ENCODE measurements at regions not wholly inside any gene's neighbourhood (a gene's known extent, or its start where the extent isn't known, plus 50 kb on each side); places are given as distances from the start of the nearest gene placed in this dataset.

DNA sequence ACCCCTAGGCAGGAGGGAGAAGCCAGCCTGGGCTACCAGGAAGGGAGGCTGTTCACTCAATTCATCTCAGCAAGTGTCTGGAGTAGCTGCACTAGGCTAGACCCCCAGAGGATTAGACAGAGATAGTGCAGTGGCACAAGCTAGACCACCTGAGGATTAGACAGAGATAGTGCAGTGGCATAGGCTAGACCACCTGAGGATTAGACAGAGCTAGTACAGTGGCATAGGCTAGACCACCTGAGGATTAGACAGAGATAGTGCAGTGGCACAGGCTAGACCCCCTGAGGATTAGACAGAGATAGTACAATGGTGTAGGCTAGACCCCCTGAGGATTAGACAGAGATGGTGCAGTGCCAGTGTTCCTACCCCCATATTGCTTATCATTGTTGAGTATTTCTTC lies 74.1 kb upstream of the SDK2 start:
- peaks cover 11% of the 10 kb centered on the region for H3K9me3 ChIP-seq (ENCODE audit: severe bottlenecking)
- no peak for DNase-seq
- no peaks in the 10 kb centered on the region for H3K36me3 ChIP-seq
- TF ChIP-seq, protein P1, sequence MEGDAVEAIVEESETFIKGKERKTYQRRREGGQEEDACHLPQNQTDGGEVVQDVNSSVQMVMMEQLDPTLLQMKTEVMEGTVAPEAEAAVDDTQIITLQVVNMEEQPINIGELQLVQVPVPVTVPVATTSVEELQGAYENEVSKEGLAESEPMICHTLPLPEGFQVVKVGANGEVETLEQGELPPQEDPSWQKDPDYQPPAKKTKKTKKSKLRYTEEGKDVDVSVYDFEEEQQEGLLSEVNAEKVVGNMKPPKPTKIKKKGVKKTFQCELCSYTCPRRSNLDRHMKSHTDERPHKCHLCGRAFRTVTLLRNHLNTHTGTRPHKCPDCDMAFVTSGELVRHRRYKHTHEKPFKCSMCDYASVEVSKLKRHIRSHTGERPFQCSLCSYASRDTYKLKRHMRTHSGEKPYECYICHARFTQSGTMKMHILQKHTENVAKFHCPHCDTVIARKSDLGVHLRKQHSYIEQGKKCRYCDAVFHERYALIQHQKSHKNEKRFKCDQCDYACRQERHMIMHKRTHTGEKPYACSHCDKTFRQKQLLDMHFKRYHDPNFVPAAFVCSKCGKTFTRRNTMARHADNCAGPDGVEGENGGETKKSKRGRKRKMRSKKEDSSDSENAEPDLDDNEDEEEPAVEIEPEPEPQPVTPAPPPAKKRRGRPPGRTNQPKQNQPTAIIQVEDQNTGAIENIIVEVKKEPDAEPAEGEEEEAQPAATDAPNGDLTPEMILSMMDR (IDR thresholded peaks at IDR 0.05; ENCODE audit: low read depth, low read length), result no peak
- no peak overlapping the region for H3K4me3 ChIP-seq (ENCODE audit: low read depth, low read length)
- H3K27me3 ChIP-seq (ENCODE audit: insufficient read depth, low read depth, severe bottlenecking), result no peaks in the 10 kb centered on the region
- no peak overlapping the region for H3K27ac ChIP-seq

DNA sequence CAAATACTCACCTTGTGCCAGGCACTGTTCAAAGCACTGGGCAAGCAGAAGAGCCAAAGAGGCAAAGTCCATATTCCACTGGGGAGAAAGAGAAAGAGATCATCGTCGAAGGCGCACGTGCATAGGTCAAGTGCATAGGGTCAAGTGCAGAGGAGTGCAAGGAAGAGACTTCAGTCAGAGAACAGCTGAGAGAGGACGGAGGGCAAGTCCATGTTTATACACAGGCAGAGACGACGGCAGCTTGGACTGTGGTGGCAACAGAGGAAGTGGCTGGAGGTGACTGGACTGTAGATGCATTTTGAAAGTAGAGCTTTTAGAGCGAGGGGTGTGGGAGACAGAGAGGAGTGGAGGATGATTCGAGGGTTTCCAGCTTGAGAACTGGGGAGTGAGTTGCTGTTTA lies 74.7 kb upstream of the SDK2 start:
- Histone ChIP-seq H3K4me3 (ENCODE audit: low read depth, low read length) (no peak overlapping the region), H3K27me3 (ENCODE audit: insufficient read depth, low read depth, severe bottlenecking) (no peaks in the 10 kb centered on the region), H3K36me3 (no peaks in the 10 kb centered on the region), H3K27ac (no peak overlapping the region), H3K9me3 (ENCODE audit: severe bottlenecking) (peaks cover 11% of the 10 kb centered on the region)
- DNase-seq, result no peak
- TF ChIP-seq, protein P1 (IDR thresholded peaks at IDR 0.05; ENCODE audit: low read depth, low read length), result no peak

DNA sequence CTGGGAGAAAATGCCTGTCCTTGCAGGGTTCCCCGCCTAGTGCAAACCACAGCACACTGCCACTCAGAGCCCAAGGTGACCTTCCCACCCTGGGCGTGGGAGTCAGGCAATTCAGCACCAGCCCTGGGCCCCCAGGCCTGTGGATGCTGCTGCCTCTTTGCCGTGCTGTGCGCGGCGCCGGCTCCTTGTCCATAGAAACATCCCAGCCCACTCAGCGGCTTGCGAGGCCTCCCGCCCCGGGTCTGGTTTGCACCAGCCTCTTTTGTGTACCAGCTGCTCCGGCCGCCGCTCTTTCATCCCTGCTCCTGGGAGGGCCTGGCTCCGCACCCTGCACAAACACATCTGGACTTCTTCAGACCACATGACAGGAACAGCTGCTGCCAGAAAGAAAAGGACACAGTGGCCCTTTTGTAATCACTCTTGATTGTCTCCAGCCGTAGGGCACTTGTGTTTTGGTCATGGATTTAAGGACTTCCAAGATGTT lies 75.4 kb upstream of the SDK2 start:
- H3K4me3 ChIP-seq (ENCODE audit: low read depth, low read length), result no peak overlapping the region
- H3K9me3 ChIP-seq (ENCODE audit: severe bottlenecking), result peaks cover 11% of the 10 kb centered on the region
- no peaks in the 10 kb centered on the region for H3K27me3 ChIP-seq (ENCODE audit: insufficient read depth, low read depth, severe bottlenecking)
- peak overlapping the region; percentile 50 for H3K27ac ChIP-seq
- no peak for DNase-seq
- no peaks in the 10 kb centered on the region for H3K36me3 ChIP-seq
- TF ChIP-seq, protein P1 (IDR thresholded peaks at IDR 0.05; ENCODE audit: low read depth, low read length), result no peak

DNA sequence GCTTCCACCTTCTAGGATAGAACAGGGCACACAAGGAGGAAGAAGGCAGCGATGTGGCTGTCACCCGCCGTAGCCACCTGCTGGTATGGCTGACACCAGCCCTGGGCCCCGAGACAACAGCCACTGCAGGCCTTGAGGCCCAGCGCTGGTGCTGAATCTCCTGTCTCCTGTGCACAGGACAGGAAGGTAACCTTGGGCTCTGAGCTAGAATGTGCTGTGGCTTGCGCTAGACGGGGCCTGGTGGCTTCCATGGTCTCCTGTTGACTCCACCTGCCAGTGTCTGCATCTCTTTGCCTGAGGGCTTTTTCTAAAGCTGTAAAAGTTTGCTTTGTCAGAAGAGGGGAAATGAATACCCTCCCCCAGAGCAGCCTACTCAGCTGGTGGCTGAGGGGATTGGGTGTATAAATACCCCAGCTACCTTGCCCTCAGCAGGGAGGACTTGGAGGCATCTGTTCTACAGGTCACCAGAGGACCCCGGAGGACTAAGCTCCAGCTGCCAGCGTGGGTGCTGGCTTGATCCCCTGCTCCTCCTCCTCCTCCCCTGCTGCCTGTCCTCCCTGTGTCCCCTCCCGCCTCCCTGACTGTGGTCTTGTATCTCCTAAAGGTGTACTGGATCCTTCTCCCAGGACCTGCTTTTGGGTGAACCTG lies 76.1 kb upstream of the SDK2 start:
- H3K27ac ChIP-seq, result peak overlapping the region; percentile 50
- H3K27me3 ChIP-seq (ENCODE audit: insufficient read depth, low read depth, severe bottlenecking), result no peaks in the 10 kb centered on the region
- TF ChIP-seq, protein P1 (IDR thresholded peaks at IDR 0.05; ENCODE audit: low read depth, low read length), result no peak
- H3K9me3 ChIP-seq (ENCODE audit: severe bottlenecking), result peaks cover 11% of the 10 kb centered on the region
- H3K36me3 ChIP-seq, result no peaks in the 10 kb centered on the region
- H3K4me3 ChIP-seq (ENCODE audit: low read depth, low read length), result no peak overlapping the region
- DNase-seq, result peak; percentile 87

DNA sequence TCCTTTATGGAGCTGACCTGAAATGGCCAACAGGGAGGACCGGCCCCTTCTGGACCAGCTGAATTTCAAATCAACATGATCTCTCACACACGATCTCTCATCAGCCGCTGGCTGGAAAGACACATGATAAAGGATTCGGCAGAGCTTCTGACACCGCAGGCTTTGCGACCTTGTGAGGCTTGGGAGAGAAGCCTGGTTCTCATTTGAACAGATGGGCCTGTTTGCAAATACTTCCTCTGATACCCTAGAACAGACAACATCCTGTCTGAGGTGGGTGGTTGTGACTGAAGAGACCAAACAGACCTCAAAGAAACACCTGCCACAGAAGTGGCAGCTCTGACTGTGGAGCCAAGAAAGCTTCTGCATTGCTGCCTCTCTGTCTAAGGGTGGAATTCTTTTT lies 77.9 kb upstream of the SDK2 start:
- Histone ChIP-seq H3K27ac (peak overlapping the region; percentile 53), H3K4me3 (ENCODE audit: low read depth, low read length) (no peak overlapping the region), H3K9me3 (ENCODE audit: severe bottlenecking) (peaks cover 11% of the 10 kb centered on the region), H3K36me3 (no peaks in the 10 kb centered on the region), H3K27me3 (ENCODE audit: insufficient read depth, low read depth, severe bottlenecking) (no peaks in the 10 kb centered on the region)
- TF ChIP-seq, protein P1 (IDR thresholded peaks at IDR 0.05; ENCODE audit: low read depth, low read length), result no peak
- DNase-seq, result peak; percentile 75

DNA sequence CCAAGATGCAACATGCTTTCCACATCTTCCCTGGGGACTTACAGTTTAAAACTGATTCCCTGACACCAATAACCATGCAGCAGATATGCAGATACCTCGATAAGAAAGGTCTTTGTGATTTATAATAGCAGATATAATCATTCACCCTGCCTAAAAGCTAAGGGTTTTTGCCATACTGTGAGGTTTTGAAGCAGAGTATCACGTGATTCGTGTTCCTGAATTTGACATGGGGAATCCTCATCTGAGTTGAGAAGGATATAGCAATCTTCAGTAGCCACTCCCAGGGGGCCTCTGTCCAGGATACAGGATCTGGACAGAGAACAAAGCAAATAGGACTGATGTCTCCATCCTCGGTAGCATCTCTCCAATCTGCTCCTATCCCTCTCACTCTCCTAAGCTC lies 79.1 kb upstream of the SDK2 start:
- Histone ChIP-seq H3K27ac (no peak overlapping the region), H3K27me3 (ENCODE audit: insufficient read depth, low read depth, severe bottlenecking) (no peaks in the 10 kb centered on the region)
- no peak for DNase-seq

More for the DNA sequence above, 79.1 kb upstream of the SDK2 start:
- H3K36me3 ChIP-seq, result no peaks in the 10 kb centered on the region
- TF ChIP-seq, protein P1 (IDR thresholded peaks at IDR 0.05; ENCODE audit: low read depth, low read length), result no peak
- H3K4me3 ChIP-seq (ENCODE audit: low read depth, low read length), result no peak overlapping the region
- H3K9me3 ChIP-seq (ENCODE audit: severe bottlenecking), result peaks cover 11% of the 10 kb centered on the region
